Activated CD4-positive, alpha-beta T cell treated with anti-CD3 and anti-CD28 coated beads, Interleukin-2, Interleukin-4, amounts not matched to agents 100 ng/mL and 50 ng/mL, durations not matched to agents 16 hours and 8 hours (primary cell): ENCODE measurements at regions not wholly inside any gene's neighbourhood (a gene's known extent, or its start where the extent isn't known, plus 50 kb on each side); places are given as distances from the start of the nearest gene placed in this dataset.

Experiments
- DNase-seq: peaks from one replicate; pipeline ENCODE4 v3.0.0-alpha.2; 2020; ENCODE audit warnings: low spot score

GRCh38 chr3:71879089-71879488, 94.1 kb upstream of the PROK2 start:
- DNase-seq, result no peak

DNA sequence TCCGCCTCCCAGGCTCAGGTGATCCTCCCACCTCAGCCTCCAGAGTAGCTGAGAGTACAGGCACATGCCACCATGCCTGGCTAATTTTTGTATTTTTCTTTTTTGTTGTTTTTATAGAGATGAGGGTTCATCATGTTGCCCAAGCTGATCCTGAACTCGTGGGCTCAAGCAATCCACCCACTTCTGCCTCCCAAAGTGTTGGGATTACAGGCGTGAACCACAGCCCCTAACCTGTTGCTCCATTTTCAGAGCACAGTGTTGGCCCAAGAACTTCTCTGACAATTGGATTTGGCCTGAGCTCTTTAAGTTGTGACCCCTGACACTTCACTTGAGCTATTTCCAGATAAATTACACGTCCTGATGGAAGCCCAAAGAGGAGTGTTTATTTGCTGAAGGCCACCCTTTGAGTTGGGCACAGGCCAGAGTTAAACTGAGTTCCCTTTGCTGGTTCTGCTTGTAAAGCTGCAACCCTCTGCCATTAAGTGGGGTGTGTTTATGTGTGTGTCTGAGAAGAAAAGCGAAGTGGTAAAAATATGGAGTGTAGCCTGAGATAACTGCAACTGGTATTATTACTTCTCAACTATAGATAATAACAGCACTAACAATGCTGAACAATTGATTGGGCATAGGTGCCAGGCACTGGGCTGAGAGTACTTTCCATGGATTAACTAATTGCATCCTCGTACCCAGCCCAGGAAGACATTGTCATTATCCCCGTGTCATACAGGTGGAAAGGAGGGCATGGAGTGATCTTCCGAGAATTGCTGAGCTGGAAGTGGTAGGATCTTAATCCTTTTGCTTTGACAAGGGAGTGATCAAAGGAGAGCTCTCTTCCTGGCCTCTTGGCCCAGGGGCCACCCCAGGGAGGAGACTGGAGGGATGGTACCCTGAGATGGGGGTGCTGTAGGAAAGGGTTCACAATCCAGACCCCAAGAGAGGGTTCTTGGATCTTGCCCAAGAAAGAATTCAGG, 91.5 kb upstream of the PROK2 start:
- DNase-seq, result no peak

GRCh38 chr3:71875461-71875947, 90.6 kb upstream of the PROK2 start:
- DNase-seq, result peak; percentile 85

DNA sequence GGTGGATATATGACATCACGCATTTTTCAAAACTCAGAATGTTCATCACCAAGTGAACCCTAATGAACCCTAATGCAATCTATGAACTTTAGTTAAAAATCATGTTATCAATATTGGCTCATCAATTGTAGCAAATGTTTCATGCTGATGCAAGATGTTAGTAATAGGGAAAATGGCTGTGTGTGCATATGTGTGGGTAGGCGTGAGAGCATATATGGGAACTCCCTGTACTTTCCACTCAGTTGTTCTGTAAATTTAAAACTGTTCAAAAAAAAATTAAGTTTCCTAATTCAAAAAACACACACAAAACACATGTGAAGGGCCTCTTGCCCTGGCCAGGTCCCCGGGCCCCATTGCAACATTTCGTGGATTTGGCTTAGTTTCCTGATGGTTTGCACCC, 89.7 kb upstream of the PROK2 start:
- peak; percentile 33 for DNase-seq

- DNase-seq, result peak; percentile 15
These were observed 88.2 kb upstream of the PROK2 start for GRCh38 chr3:71873093-71873611.

DNA sequence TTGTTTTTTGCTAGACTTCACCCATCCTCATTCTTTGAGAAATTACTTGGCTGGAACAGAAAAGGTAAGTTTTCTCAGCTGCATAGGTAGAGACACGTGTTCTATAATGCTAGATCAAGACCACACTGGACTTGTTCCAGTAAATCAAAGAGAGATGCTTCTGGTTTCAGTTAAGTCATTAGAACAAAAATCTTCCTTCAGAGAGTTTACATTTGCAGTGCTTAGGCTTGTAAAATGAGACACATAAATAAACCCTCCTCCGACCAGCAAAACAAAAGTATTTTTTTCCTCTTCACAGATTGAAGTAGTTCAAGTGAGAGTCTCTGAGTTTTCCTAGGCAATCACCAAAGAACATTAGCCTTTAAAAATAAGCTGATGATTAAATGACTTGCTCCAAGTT, 87.3 kb upstream of the PROK2 start:
- DNase-seq, result no peak

DNA sequence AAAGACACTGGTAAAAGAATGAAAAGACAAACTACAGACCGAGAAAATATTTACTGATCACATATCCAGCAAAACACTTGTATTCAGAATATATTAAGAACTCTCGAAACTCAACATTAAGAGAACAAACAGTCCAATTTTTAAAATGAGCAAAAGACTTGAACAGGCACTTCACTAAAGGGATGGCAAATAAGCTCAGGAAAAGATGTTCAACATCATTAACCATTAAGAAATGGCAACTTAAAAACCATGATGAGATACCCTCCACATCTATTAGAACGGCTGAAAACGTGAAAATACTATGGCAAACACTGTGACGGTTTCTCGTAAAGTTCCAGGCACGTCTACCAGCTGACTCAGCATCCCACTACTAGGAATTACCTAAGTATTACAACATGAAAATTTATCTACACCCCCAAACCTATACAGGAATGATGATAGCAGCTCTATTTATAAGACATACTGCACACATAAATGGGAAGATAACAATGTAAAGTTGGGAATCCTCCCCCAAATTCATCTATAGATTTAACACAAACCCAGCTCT, 86.1 kb upstream of the PROK2 start:
- no peak for DNase-seq

DNA sequence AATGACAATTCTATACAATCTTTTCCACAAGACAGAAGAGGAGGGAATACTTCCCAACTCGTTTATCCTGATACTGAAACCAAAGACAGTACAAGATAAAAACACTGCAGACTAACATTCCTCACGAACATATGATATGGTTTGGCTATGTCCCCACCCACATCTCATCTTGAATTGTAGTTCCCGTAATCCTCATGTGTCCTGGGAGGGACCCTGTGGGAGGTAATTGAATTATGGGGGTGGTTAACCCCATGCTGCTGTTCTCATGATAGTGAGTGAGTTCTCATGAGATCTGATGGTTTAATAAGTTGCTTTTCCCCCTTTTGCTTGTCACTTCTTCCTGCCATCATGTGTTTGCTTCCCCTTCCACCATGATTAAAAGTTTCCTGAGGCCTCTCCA, 83.9 kb upstream of the PROK2 start:
- DNase-seq, result no peak

DNA sequence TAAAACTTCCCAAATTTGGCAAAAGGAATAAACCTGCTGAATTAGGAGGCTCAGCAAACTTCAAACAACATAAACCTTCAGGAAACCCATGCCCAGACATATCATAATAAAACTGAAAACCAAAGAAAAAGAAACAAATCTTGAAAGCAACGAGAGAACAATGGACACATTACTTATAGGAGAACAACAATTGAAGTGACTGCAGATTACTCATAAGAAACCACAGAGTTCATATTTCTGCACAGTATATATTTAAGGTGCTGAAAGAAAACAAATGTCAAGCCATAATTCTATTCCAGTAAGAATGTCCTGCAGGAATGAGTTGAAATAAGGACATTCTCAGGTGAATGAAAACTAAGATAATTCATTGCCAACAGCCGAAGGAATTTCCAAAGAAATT, 80.8 kb upstream of the PROK2 start:
- DNase-seq, result no peak

DNA sequence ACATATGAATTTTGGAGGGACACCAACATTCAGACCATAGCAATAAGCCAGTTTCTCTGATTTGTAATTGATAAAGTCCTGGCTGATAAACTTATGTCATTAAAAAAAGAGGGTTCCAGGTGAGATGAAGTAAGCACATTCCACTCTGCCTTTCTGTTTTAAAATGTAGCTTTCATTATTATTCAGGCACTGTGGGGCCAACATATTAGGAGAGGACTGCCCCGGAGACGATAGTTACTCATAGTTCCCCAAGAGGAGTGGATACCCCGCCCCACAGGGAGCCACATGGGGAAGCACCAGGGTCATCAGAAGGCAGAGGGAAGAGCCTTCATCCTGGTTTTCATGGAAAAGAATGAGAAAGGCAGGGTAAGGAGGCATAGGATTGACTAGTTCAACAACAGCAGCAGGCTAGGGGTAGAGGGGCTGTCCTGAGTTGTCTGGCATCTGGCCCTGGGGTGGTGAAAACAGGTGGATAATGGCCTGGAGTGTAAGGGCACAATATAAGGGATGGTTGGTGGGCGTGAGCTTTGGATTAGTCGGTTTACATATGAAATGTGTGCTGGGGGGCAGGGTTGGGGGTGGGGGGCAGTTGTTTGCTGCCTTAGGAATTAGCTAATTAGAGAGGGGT, 78.7 kb upstream of the PROK2 start:
- DNase-seq, result peak; percentile 9

DNA sequence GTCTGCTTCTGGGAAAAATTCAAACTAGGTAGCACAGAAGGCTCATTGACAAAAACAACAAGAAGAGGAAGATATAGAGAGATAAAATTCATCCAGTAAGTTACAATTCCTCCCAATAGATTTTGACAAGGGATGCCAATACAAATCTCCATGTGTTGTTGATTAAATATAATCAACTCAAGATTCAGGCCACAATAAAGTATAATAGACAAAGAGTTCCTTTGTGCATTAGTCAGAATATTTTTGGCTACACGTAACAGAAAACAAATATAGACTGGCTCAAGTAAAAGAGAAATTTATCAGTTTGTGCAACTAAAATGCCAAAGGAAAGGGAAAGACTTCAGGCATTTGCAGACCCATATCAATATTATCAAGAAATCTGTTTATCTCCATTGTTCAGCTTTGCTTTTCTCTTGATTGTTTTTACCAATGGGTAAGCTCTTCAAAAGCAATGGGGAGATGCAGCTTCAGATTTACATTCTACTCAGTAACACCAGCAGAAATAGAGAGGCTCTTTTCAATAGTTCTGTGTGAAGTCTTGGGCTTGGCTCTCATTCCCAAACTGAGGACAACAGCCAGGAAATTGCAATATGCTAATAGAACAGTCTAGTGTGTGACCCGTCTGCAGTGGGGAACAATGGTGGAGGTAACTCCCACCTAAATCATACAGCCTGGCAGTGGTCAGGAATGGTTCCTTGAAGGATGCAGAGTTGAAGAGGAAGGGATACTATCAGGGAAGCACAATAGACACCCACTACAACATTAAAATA, 77.6 kb upstream of the PROK2 start:
- DNase-seq, result no peak

DNA sequence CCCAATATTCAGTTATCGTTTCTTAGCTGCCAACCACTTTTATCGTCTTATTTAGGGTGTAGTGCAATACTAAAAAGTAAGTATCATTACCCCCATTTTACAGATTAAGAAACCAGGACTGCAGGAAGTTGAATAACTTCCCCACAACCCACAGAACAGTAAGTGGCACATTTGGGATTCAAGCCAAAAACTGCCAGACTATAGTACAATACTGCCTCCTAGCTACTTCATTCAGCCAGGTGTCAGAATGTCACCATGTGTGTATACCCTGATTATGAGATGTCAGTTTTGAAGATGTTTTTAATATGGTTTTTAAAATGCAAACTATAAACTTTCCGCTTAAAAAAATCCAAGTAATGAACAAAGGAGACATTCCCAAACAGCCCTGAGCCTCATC, 74.2 kb upstream of the PROK2 start:
- DNase-seq, result peak; percentile 28

DNA sequence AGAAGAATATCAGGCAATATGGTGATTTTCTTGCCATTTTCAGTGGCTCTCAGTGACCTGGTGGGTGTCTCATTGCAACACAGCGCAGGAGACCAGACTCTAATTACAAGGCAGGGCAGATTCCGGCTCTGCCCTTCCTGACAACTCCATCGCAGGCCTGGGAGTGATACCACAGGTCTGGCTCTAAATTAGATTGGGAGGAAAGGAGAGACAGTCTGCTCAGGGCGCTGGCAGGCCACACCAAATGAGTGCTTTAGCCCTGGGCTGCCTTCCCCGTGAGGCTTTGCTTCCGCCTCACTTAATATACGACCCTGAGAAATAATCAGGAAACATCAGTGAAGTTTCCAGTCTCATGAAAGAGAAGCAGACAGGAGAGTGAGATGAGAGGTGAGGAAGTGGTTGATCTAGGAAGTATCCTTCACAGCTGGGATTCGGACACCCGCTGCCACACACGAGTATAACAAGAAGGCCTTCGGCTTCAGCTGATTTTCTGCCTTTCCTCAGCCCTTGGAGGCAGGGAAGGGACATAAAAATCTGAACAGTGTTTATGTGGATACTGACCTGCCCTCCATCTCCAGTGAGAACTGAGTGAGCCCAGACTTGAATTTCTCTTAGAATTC, 73.7 kb upstream of the PROK2 start:
- DNase-seq, result no peak

DNA sequence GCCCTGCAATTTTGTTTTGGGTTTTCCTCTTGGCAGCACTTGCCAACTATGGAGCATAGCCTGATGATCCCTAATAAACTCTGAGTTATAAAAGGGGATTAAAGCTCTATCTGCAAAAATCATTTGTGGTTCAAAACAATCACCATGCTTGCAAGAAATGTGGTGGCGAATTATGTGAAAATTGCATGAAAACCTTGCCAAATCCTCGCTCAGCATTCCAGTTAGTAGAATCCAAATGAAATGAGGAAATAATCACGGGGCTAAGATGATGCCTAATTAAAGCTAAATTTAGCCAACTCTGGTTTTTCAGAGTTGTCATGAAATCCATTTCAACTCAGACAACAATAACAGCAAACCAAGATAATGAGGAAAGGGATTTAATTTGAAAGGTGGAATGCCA, 73.0 kb upstream of the PROK2 start:
- DNase-seq, result no peak

DNA sequence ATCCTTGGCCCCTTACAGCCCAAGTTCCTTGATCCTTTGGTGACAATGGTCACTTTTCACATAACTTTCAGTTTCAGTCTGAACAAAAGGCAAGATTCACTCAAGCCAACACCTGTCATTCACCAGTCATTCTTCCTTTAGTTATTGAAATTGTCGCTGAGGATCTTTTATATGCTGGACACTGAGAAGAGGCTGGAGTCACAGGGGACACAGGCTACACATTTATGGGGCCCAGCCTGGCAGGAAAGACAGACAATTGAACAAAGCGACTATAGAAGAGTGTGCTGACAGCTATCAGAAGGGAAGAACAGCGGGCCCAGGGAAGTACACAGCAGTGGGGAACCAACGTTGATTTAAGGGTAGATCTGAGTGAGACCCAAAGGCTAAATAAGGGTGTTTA, 69.8 kb upstream of the PROK2 start:
- no peak for DNase-seq

GRCh38 chr3:71854096-71854495, 69.1 kb upstream of the PROK2 start:
- DNase-seq, result no peak

DNA sequence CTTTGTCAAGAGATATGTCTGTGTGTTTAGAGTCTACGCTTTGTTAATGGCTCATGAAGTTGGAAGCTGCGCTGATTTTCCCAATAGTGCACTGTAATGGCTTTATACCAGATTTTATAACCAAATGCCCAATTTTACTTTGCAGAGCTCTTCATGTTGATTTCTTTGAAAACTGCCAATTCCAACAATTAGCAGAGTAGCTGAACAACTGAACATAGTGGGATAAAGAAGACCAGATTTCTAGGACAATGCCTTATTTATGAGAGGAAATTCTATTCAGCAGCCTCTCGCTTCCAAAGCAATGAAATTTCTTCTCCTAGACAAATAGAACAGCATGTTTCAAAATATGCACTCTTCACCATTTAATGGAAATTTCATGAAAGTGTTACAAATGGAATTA, 66.9 kb upstream of the PROK2 start:
- DNase-seq, result no peak

GRCh38 chr3:71850654-71851053, 65.7 kb upstream of the PROK2 start:
- no peak for DNase-seq

GRCh38 chr3:71849681-71850080, 64.7 kb upstream of the PROK2 start:
- DNase-seq, result no peak

DNA sequence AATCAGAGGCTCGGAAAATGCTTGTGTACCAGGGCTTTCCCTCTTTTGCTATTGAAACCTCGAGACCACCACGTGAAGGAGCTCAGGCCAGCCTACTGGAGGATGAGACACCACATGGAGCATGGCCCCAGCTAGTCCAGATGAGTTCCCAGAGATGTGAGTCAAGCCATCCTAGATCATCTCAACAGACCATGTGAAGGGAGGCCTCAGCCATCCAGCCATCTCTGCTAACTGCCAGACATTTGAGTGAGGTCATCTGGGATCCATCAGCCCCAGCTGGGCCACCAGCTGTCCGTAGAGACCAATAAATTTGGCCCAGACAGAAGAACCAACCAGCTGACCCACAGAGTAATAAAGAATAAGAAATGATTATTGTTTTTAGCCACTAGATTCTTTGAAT, 62.8 kb upstream of the PROK2 start:
- no peak for DNase-seq

DNA sequence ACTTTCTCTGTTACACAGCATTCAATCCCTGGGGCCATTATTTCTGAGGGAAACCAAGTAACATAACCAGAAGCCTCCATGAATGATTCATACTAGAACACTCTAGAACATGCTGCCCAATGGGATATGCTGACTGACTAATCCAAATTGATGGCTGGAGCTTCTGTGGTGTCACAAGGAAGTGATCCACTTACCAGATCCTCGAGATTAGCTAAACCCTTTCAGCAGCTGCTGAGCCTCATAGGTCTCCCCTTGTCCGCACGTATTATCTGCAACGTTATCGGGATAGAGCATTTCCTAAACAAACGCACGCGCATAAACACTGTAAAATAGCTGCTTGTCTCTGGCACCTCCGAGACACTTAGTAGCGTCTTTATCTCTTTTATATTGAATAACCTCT, 61.2 kb upstream of the PROK2 start:
- no peak for DNase-seq

- no peak for DNase-seq
These were observed 58.1 kb upstream of the PROK2 start for GRCh38 chr3:71843071-71843470.
